Cerebellar nuclear complex (tissue), 1 donor: ENCODE measurements at regions not wholly inside any gene's neighbourhood (a gene's known extent, or its start where the extent isn't known, plus 50 kb on each side); places are given as distances from the start of the nearest gene placed in this dataset.

Source experiments
- DNase-seq, 2 experiments: peaks; one replicate each; lab custom pipeline; 2025; lab: John Stamatoyannopoulos, UW

- no peak for DNase-seq
Measured at GRCh38 chr3:24838533-24838932, 343.9 kb upstream of the THRB start.

GRCh38 chr3:24843955-24844354 lies 349.3 kb upstream of the THRB start:
- no peak for DNase-seq

- DNase-seq, result no peak
Measured at GRCh38 chr3:24845524-24846155, 351.0 kb upstream of the THRB start.

- no peak for DNase-seq
Measured at GRCh38 chr3:24846286-24846860, 351.7 kb upstream of the THRB start.

GRCh38 chr3:24850245-24850644 lies 355.6 kb upstream of the THRB start:
- no peak for DNase-seq

- DNase-seq, result no peak
Measured at GRCh38 chr3:24853685-24854490, 359.2 kb upstream of the THRB start.

GRCh38 chr3:24854748-24855147 lies 360.1 kb upstream of the THRB start:
- no peak for DNase-seq

- no peak for DNase-seq
Measured at GRCh38 chr3:24857945-24858344, 363.3 kb upstream of the THRB start.

- no peak for DNase-seq
Measured at GRCh38 chr3:24863215-24863614, 368.6 kb upstream of the THRB start.

- DNase-seq, result no peak
Measured at GRCh38 chr3:24867783-24868182, 373.1 kb upstream of the THRB start.

GRCh38 chr3:24881239-24881638 lies 386.6 kb upstream of the THRB start:
- no peak for DNase-seq

GRCh38 chr3:24886501-24886900 lies 391.9 kb upstream of the THRB start:
- no peak for DNase-seq

GRCh38 chr3:24890012-24890411 lies 395.4 kb upstream of the THRB start:
- no peak for DNase-seq

GRCh38 chr3:24899373-24899772 lies 404.7 kb upstream of the THRB start:
- DNase-seq, result no peak

GRCh38 chr3:24899901-24900603 lies 405.4 kb upstream of the THRB start:
- DNase-seq, result no peak

GRCh38 chr3:24905266-24905665 lies 410.6 kb upstream of the THRB start:
- DNase-seq, result no peak

- no peak for DNase-seq
Measured at GRCh38 chr3:24907106-24907505, 412.5 kb upstream of the THRB start.

- DNase-seq, result no peak
Measured at GRCh38 chr3:24911076-24911475, 416.4 kb upstream of the THRB start.

- no peak for DNase-seq
Measured at GRCh38 chr3:24915639-24916038, 421.0 kb upstream of the THRB start.

GRCh38 chr3:24917908-24918307 lies 423.3 kb upstream of the THRB start:
- DNase-seq, result no peak

- no peak for DNase-seq
Measured at GRCh38 chr3:24923570-24923969, 428.9 kb upstream of the THRB start.

GRCh38 chr3:24929521-24929920 lies 434.9 kb upstream of the THRB start:
- DNase-seq, result no peak

GRCh38 chr3:24933401-24933800 lies 438.8 kb upstream of the THRB start:
- DNase-seq, result no peak
